H9 (cell line): ENCODE measurements at regions not wholly inside any gene's neighbourhood (a gene's known extent, or its start where the extent isn't known, plus 50 kb on each side); places are given as distances from the start of the nearest gene placed in this dataset.

Experiments used
- DNase-seq: peaks from one replicate; pipeline ENCODE4 v3.0.0-alpha.2; 2017
- H2AFZ ChIP-seq: one replicate; pipeline ENCODE4 v1.6.1; 2013; ENCODE audit warnings: mild to moderate bottlenecking, low read length, control low read depth, moderate library complexity
- H2AK5ac ChIP-seq: 2 replicates; pipeline ENCODE4 v1.6.1; 2013; ENCODE audit warnings: low read length, control low read depth, mixed read lengths; ENCODE audit not compliant: insufficient read length
- H2BK120ac ChIP-seq: one replicate; pipeline ENCODE4 v1.6.1; 2013; ENCODE audit warnings: low read depth, mild to moderate bottlenecking, low read length, control low read depth, inconsistent platforms; ENCODE audit not compliant: poor library complexity, severe bottlenecking
- H2BK12ac ChIP-seq: 2 replicates; pipeline ENCODE4 v1.6.1; 2013; ENCODE audit warnings: low read length, control low read depth, mixed read lengths, low read depth; ENCODE audit not compliant: insufficient read length
- H2BK15ac ChIP-seq: 2 replicates; pipeline ENCODE4 v1.6.1; 2013; ENCODE audit warnings: low read depth, low read length, control low read depth
- H2BK20ac ChIP-seq: one replicate; pipeline ENCODE4 v1.6.1; 2013; ENCODE audit warnings: low read depth, mild to moderate bottlenecking, low read length, control low read depth, inconsistent platforms; ENCODE audit not compliant: poor library complexity, severe bottlenecking
- H2BK5ac ChIP-seq: 2 replicates; pipeline ENCODE4 v1.6.1; 2013; ENCODE audit warnings: low read length, control low read depth, mixed read lengths; ENCODE audit not compliant: insufficient read length
- H3K14ac ChIP-seq: 2 replicates; pipeline ENCODE4 v1.6.1; 2013; ENCODE audit warnings: low read length, control low read depth; ENCODE audit not compliant: insufficient read depth
- H3K18ac ChIP-seq: 2 replicates; pipeline ENCODE4 v1.6.1; 2013; ENCODE audit warnings: low read depth, mild to moderate bottlenecking, mixed read lengths, low read length, control low read depth; ENCODE audit not compliant: insufficient read length
- H3K23ac ChIP-seq: 2 replicates; pipeline ENCODE4 v1.6.1; 2013; ENCODE audit warnings: low read length, control low read depth, mixed read lengths, low read depth; ENCODE audit not compliant: insufficient read length
- H3K23me2 ChIP-seq: 2 replicates; pipeline ENCODE4 v1.6.1; 2013; ENCODE audit warnings: low read depth, mild to moderate bottlenecking, mixed read lengths, low read length, control low read depth; ENCODE audit not compliant: insufficient read length, poor library complexity, severe bottlenecking
- H3K27ac ChIP-seq: 2 replicates; pipeline ENCODE4 v1.5.1; 2013; ENCODE audit warnings: low read length, control low read depth, mixed read lengths, low read depth; ENCODE audit not compliant: insufficient read length
- H3K27me3 ChIP-seq: 2 replicates; pipeline ENCODE4 v1.6.1; 2013; ENCODE audit warnings: low read length, control low read depth, inconsistent platforms; ENCODE audit not compliant: insufficient read depth
- H3K4ac ChIP-seq: 2 replicates; pipeline ENCODE4 v1.6.1; 2013; ENCODE audit warnings: low read depth, mild to moderate bottlenecking, control low read depth, inconsistent platforms, low read length, moderate library complexity
- H3K4me1 ChIP-seq: 2 replicates; pipeline ENCODE4 v1.6.1; 2013; ENCODE audit warnings: low read length, control low read depth, inconsistent platforms; ENCODE audit not compliant: insufficient read depth
- H3K4me2 ChIP-seq: 2 replicates; pipeline ENCODE4 v1.6.1; 2013; ENCODE audit warnings: low read length, control low read depth, mixed read lengths; ENCODE audit not compliant: insufficient read length, insufficient read depth
- H3K56ac ChIP-seq: 2 replicates; pipeline ENCODE4 v1.6.1; 2013; ENCODE audit warnings: low read depth, mild to moderate bottlenecking, mixed read lengths, low read length, control low read depth; ENCODE audit not compliant: insufficient read length
- H3K79me1 ChIP-seq: 2 replicates; pipeline ENCODE4 v1.6.1; 2013; ENCODE audit warnings: low read depth, mild to moderate bottlenecking, moderate library complexity, low read length, control low read depth, inconsistent platforms; ENCODE audit not compliant: insufficient read depth, poor library complexity, severe bottlenecking
- H3K79me2 ChIP-seq: 2 replicates; pipeline ENCODE4 v1.6.1; 2013; ENCODE audit warnings: low read length, control low read depth, inconsistent platforms; ENCODE audit not compliant: insufficient read depth
- H3K9ac ChIP-seq: 2 replicates; pipeline ENCODE4 v1.6.1; 2013; ENCODE audit warnings: low read length, control low read depth, mixed read lengths; ENCODE audit not compliant: insufficient read length; ENCODE audit errors: extremely low read depth
- H3K9me3 ChIP-seq: one replicate; pipeline ENCODE4 v1.6.1; 2013; ENCODE audit warnings: low read depth, low read length, inconsistent platforms; ENCODE audit not compliant: control insufficient read depth
- H3T11ph ChIP-seq: one replicate; pipeline ENCODE4 v1.6.1; 2013; ENCODE audit warnings: mild to moderate bottlenecking, low read length, control low read depth, inconsistent platforms
- H4K20me1 ChIP-seq: one replicate; pipeline ENCODE4 v1.6.1; 2013; ENCODE audit not compliant: control insufficient read depth, insufficient read length, insufficient read depth
- H4K5ac ChIP-seq: 2 replicates; pipeline ENCODE4 v1.6.1; 2013; ENCODE audit warnings: low read depth, mild to moderate bottlenecking, mixed read lengths, low read length, control low read depth; ENCODE audit not compliant: insufficient read length
- H4K8ac ChIP-seq: replicated peaks from 2 replicates; pipeline ENCODE4 v1.6.1; 2013; ENCODE audit warnings: low read length, control low read depth, mixed read lengths, low read depth; ENCODE audit not compliant: insufficient read length
- H4K91ac ChIP-seq: 2 replicates; pipeline ENCODE4 v1.6.1; 2013; ENCODE audit warnings: low read depth, mild to moderate bottlenecking, moderate library complexity, mixed read lengths, low read length, control low read depth; ENCODE audit not compliant: insufficient read length
- H3K27ac Mint-ChIP-seq, 3 experiments: 2 replicates in 2 of 3; 3 replicates in 1 of 3; pipeline ENCODE4 v1.8.0; 2020 to 2021; ENCODE audit warnings: mixed read lengths in 3 of 3, mild to moderate bottlenecking in 1 of 3, moderate library complexity in 1 of 3
- H3K27me3 Mint-ChIP-seq: 2 replicates; pipeline ENCODE4 v1.8.0; 2021; ENCODE audit warnings: low read depth, mild to moderate bottlenecking, moderate library complexity, mixed read lengths
- H3K36me3 Mint-ChIP-seq, 3 experiments: 2 replicates in 2 of 3; 3 replicates in 1 of 3; pipeline ENCODE4 v1.8.0; 2020 to 2021; ENCODE audit warnings: low read depth in 3 of 3, mixed read lengths in 3 of 3; ENCODE audit not compliant: insufficient read depth in 1 of 3
- H3K4me1 Mint-ChIP-seq, 2 experiments: 2 replicates each; pipeline ENCODE4 v1.8.0; 2020; ENCODE audit warnings: mixed read lengths in 2 of 2
- H3K4me3 Mint-ChIP-seq, 2 experiments: 2 replicates in 1 of 2; 3 replicates in 1 of 2; pipeline ENCODE4 v1.8.0; 2020 to 2021; ENCODE audit warnings: mild to moderate bottlenecking in 2 of 2, mixed read lengths in 2 of 2, moderate library complexity in 1 of 2
- H3K9me3 Mint-ChIP-seq, 2 experiments: 2 replicates in 1 of 2; 3 replicates in 1 of 2; pipeline ENCODE4 v1.8.0; 2020; ENCODE audit warnings: mild to moderate bottlenecking in 2 of 2, mixed read lengths in 2 of 2, moderate library complexity in 1 of 2
- WGBS: extraction: QIAGEN DNeasy Blood & Tissue Kit; methylation state at CpG from one replicate; pipeline ENCODE4 v1.1.7; 2013; ENCODE audit warnings: missing lambda C conversion rate, low lambda C conversion rate, mixed read lengths; ENCODE audit not compliant: insufficient read length; ENCODE audit errors: extremely low coverage; 5-methylcytosine and 5-hydroxymethylcytosine counted together
- TF ChIP-seq, protein P1 (sequence below): fragments of 200-600 bp; sonication (generic); conservative IDR thresholded peaks from 3 replicates; pipeline ENCODE4 v1.8.0; 2021; ENCODE audit warnings: antibody characterized with exemption, mild to moderate bottlenecking

DNA sequence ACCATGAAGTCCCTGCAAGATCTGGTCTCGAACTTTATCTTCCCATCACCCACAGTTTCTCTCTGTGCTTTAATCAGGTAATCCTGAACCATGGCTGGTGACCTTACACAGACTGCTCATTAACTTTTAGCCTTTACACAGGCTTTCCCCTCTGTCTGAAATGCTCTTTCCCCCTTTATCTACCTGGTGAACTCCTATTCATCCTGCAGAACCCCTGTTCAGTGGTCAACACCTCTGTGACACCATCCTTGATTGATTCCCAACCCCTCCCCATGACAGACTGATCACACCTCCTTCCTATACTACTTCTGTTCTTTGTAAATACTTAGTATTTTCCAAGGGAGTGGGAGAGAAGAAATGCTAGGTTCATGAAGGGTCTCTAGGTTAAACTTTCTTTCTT lies 254.0 kb downstream of the RPS24 start:
- no peaks in the 10 kb centered on the region for H3K23me2 ChIP-seq
- TF ChIP-seq, protein P1, sequence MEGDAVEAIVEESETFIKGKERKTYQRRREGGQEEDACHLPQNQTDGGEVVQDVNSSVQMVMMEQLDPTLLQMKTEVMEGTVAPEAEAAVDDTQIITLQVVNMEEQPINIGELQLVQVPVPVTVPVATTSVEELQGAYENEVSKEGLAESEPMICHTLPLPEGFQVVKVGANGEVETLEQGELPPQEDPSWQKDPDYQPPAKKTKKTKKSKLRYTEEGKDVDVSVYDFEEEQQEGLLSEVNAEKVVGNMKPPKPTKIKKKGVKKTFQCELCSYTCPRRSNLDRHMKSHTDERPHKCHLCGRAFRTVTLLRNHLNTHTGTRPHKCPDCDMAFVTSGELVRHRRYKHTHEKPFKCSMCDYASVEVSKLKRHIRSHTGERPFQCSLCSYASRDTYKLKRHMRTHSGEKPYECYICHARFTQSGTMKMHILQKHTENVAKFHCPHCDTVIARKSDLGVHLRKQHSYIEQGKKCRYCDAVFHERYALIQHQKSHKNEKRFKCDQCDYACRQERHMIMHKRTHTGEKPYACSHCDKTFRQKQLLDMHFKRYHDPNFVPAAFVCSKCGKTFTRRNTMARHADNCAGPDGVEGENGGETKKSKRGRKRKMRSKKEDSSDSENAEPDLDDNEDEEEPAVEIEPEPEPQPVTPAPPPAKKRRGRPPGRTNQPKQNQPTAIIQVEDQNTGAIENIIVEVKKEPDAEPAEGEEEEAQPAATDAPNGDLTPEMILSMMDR: no peak
- no peak overlapping the region for H3K4ac ChIP-seq
- H2BK12ac ChIP-seq: no peak overlapping the region
- Mint-ChIP-seq H3K9me3 (no peaks in the 10 kb centered on the region), H3K4me3 (no peak overlapping the region), H3K4me1 (peaks cover 35 to 44% of the 10 kb centered on the region in 2 experiments), H3K27me3 (peaks cover 6% of the 10 kb centered on the region), H3K27ac (no peak overlapping the region), H3K36me3 (no peaks in the 10 kb centered on the region)
- no peak overlapping the region for H2BK20ac ChIP-seq
- H4K8ac ChIP-seq: no peak overlapping the region
- no peak overlapping the region for H2BK15ac ChIP-seq
- H3K27me3 ChIP-seq: no peaks in the 10 kb centered on the region
- H3K27ac ChIP-seq: no peak overlapping the region
- H2AFZ ChIP-seq: no peak overlapping the region
- no peak overlapping the region for H4K5ac ChIP-seq
- H3K4me2 ChIP-seq: no peak overlapping the region
- H2BK120ac ChIP-seq: no peak overlapping the region
- H3K18ac ChIP-seq: no peak overlapping the region
- no peaks in the 10 kb centered on the region for H3K79me1 ChIP-seq
- no peak overlapping the region for H3K23ac ChIP-seq
- H2BK5ac ChIP-seq: no peak overlapping the region
- no peak for DNase-seq
- H3K4me1 ChIP-seq: peaks cover 4% of the 10 kb centered on the region; the same call in 1 of the 2 replicates
- H3K9me3 ChIP-seq: no peaks in the 10 kb centered on the region
- WGBS: no CpG with 5 or more reads among the region's 1 CpG
- H3K56ac ChIP-seq: no peak overlapping the region
- H4K91ac ChIP-seq: no peak overlapping the region
- H2AK5ac ChIP-seq: no peak overlapping the region
- no peak overlapping the region for H3K9ac ChIP-seq
- H3T11ph ChIP-seq: no peak overlapping the region
- no peaks in the 10 kb centered on the region for H3K79me2 ChIP-seq
- H3K14ac ChIP-seq: no peak overlapping the region
- no peaks in the 10 kb centered on the region for H4K20me1 ChIP-seq
